GM12872 (cell line): ENCODE measurements at regions not wholly inside any gene's neighbourhood (a gene's known extent, or its start where the extent isn't known, plus 50 kb on each side); places are given as distances from the start of the nearest gene placed in this dataset.

ENCODE experiments used
- CTCF ChIP-seq: IDR thresholded peaks from 3 replicates; pipeline ENCODE4 v1.5.1; 2011; ENCODE audit warnings: low read depth, mild to moderate bottlenecking, low read length, moderate library complexity; ENCODE audit not compliant: insufficient read depth

- no peak for TF ChIP-seq CTCF
Observed at GRCh38 chr3:57009802-57010201, 50.7 kb upstream of the SPATA12 start.

- no peak for TF ChIP-seq CTCF
Observed at GRCh38 chr3:57009367-57009766, 51.1 kb upstream of the SPATA12 start.

- TF ChIP-seq CTCF, result no peak
Observed at GRCh38 chr3:57007521-57008460, 52.7 kb upstream of the SPATA12 start.

GRCh38 chr3:57006949-57007419 is 53.5 kb upstream of the SPATA12 start:
- peak; percentile 41; the same call in 2 of the 3 replicates for TF ChIP-seq CTCF

- TF ChIP-seq CTCF, result no peak
Observed at GRCh38 chr3:57006179-57006657, 54.2 kb upstream of the SPATA12 start.

GRCh38 chr3:57004229-57004628 is 56.2 kb upstream of the SPATA12 start:
- no peak for TF ChIP-seq CTCF

- no peak for TF ChIP-seq CTCF
Observed at GRCh38 chr3:57003676-57004075, 56.8 kb upstream of the SPATA12 start.
